OCI-LY1 (cell line): ENCODE measurements at regions not wholly inside any gene's neighbourhood (a gene's known extent, or its start where the extent isn't known, plus 50 kb on each side); places are given as distances from the start of the nearest gene placed in this dataset.

Source experiments
- H2AFZ ChIP-seq: fragments of 200-600 bp; sonication (generic), shearing (Covaris generic); 2 replicates; pipeline ENCODE4 v1.6.0; 2014; ENCODE audit warnings: antibody characterized with exemption, mild to moderate bottlenecking, low read length
- H3F3A ChIP-seq: fragments of 200-600 bp; sonication (generic), shearing (Covaris generic); 2 replicates; pipeline ENCODE4 v1.6.0; 2014; ENCODE audit warnings: mild to moderate bottlenecking, antibody characterized with exemption, low read length, moderate library complexity; ENCODE audit not compliant: insufficient read depth
- H3K27ac ChIP-seq: fragments of 200-600 bp; sonication (generic); 2 replicates; pipeline ENCODE4 v1.5.1; 2014; ENCODE audit warnings: low read length, mixed run types, mild to moderate bottlenecking, low read depth; ENCODE audit not compliant: poor library complexity, severe bottlenecking
- H3K27me3 ChIP-seq: fragments of 200-600 bp; sonication (generic); 2 replicates; pipeline ENCODE4 v1.6.0; 2014; ENCODE audit warnings: antibody characterized with exemption, mild to moderate bottlenecking, low read length, moderate library complexity; ENCODE audit not compliant: insufficient read depth
- H3K36me3 ChIP-seq: fragments of 200-600 bp; sonication (generic); 2 replicates; pipeline ENCODE4 v1.6.1; 2014; ENCODE audit warnings: mild to moderate bottlenecking, antibody characterized with exemption, low read length, moderate library complexity, mixed read lengths; ENCODE audit not compliant: insufficient read depth
- H3K4me1 ChIP-seq: fragments of 200-600 bp; sonication (generic); 2 replicates; pipeline ENCODE4 v1.5.1; 2014; ENCODE audit warnings: mild to moderate bottlenecking, low read length, moderate library complexity; ENCODE audit not compliant: insufficient read depth, severe bottlenecking
- H3K4me2 ChIP-seq: fragments of 200-600 bp; sonication (generic), shearing (Covaris generic); 2 replicates; pipeline ENCODE4 v1.6.1; 2014; ENCODE audit warnings: low read length
- H3K4me3 ChIP-seq: fragments of 200-600 bp; sonication (generic); 2 replicates; pipeline ENCODE4 v1.5.1; 2014; ENCODE audit warnings: low read length, low read depth, mild to moderate bottlenecking, mixed read lengths; ENCODE audit not compliant: poor library complexity, severe bottlenecking
- H3K79me2 ChIP-seq: fragments of 200-600 bp; shearing (Covaris generic); 2 replicates; pipeline ENCODE4 v1.6.1; 2016; ENCODE audit warnings: mixed run types, low read length, mixed read lengths; ENCODE audit not compliant: insufficient read depth
- H3K9ac ChIP-seq: fragments of 200-600 bp; sonication (generic), shearing (Covaris generic); 2 replicates; pipeline ENCODE4 v1.6.1; 2014; ENCODE audit warnings: mild to moderate bottlenecking, low read length, mixed read lengths
- H3K9me2 ChIP-seq: fragments of 200-600 bp; sonication (generic), shearing (Covaris generic); 2 replicates; pipeline ENCODE4 v1.6.1; 2014; ENCODE audit warnings: low read depth, mild to moderate bottlenecking, low read length, mixed read lengths
- H3K9me3 ChIP-seq: fragments of 200-600 bp; shearing (Covaris generic); 2 replicates; pipeline ENCODE4 v1.6.1; 2014; ENCODE audit warnings: low read length, mixed read lengths
- H4K20me1 ChIP-seq: fragments of 200-600 bp; sonication (generic), shearing (Covaris generic); 2 replicates; pipeline ENCODE4 v1.6.0; 2016; ENCODE audit warnings: mild to moderate bottlenecking, low read length; ENCODE audit not compliant: insufficient read depth
- EZH2 ChIP-seq: fragments of 200-600 bp; sonication (generic), shearing (Covaris generic); IDR thresholded peaks from 2 replicates; pipeline ENCODE4 v1.8.0; 2017; ENCODE audit warnings: borderline replicate concordance, mixed run types, mild to moderate bottlenecking, antibody characterized with exemption, low read length, moderate library complexity, mixed read lengths
- TF ChIP-seq, protein P1 (sequence below): fragments of 200-600 bp; sonication (generic), shearing (Covaris generic); IDR thresholded peaks from 2 replicates; pipeline ENCODE4 v1.5.1; 2017; ENCODE audit warnings: mild to moderate bottlenecking, antibody characterized with exemption, low read length, moderate library complexity, mixed read lengths

DNA sequence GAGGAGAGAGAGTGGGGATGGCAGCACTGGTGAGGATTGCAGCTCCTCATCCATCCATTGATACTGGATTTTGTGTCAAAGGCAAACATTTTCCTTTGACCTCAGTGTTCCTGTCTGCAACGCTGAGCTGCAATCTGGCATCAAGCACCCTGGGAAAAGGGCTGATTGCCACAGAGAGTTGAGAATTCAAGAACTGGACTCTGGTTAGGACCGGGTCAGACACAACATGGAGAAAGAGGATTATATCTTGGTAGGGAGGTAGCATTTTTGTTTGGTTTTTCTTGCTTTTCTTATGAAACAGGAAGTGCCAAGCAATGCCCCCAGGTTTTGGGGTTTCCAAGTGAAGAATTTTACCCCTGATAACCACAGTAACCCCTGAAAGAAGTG, 81.9 kb upstream of the PKDCC start:
- no peak overlapping the region for H3K4me3 ChIP-seq
- no peak overlapping the region for H2AFZ ChIP-seq
- no peaks in the 10 kb centered on the region for H3K79me2 ChIP-seq
- no peaks in the 10 kb centered on the region for H4K20me1 ChIP-seq
- H3K27ac ChIP-seq: no peak overlapping the region
- no peaks in the 10 kb centered on the region for H3K4me1 ChIP-seq
- H3F3A ChIP-seq: no peaks in the 10 kb centered on the region
- H3K36me3 ChIP-seq: no peaks in the 10 kb centered on the region
- H3K9ac ChIP-seq: no peak overlapping the region
- no peaks in the 10 kb centered on the region for H3K9me3 ChIP-seq
- H3K27me3 ChIP-seq: no peaks in the 10 kb centered on the region
- TF ChIP-seq, protein P1, sequence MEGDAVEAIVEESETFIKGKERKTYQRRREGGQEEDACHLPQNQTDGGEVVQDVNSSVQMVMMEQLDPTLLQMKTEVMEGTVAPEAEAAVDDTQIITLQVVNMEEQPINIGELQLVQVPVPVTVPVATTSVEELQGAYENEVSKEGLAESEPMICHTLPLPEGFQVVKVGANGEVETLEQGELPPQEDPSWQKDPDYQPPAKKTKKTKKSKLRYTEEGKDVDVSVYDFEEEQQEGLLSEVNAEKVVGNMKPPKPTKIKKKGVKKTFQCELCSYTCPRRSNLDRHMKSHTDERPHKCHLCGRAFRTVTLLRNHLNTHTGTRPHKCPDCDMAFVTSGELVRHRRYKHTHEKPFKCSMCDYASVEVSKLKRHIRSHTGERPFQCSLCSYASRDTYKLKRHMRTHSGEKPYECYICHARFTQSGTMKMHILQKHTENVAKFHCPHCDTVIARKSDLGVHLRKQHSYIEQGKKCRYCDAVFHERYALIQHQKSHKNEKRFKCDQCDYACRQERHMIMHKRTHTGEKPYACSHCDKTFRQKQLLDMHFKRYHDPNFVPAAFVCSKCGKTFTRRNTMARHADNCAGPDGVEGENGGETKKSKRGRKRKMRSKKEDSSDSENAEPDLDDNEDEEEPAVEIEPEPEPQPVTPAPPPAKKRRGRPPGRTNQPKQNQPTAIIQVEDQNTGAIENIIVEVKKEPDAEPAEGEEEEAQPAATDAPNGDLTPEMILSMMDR: no peak
- H3K4me2 ChIP-seq: no peak overlapping the region
- H3K9me2 ChIP-seq: no peaks in the 10 kb centered on the region

DNA sequence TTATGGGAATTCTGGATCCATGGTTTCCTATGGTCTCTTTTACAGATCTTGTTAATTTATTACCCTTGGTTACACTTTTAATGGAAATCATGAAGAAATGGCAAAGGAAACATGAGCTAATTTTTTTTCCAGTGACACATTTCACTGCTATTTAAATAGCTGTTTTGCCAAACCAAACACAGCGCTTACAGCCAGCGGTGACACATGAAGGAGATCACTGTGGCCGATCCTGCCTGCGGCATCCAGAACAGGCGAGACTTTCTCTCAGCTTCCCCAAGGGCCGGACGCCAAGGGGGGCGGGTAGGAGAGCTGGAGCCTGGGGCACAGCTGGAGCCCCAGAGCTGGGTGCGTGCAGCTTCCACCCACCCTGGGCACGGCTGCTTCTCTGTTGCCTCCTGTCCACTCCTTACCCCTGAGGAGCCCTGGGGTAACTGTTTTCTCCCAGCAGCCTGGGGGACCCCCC, 81.4 kb upstream of the PKDCC start:
- no peaks in the 10 kb centered on the region for H3K27me3 ChIP-seq
- H3K79me2 ChIP-seq: no peaks in the 10 kb centered on the region
- no peaks in the 10 kb centered on the region for H3K36me3 ChIP-seq
- no peak overlapping the region for H3K4me2 ChIP-seq
- no peak overlapping the region for H3K4me3 ChIP-seq
- no peaks in the 10 kb centered on the region for H3K4me1 ChIP-seq
- H3K27ac ChIP-seq: no peak overlapping the region
- no peak overlapping the region for H2AFZ ChIP-seq
- no peaks in the 10 kb centered on the region for H3F3A ChIP-seq
- H4K20me1 ChIP-seq: no peaks in the 10 kb centered on the region
- no peaks in the 10 kb centered on the region for H3K9me2 ChIP-seq
- H3K9me3 ChIP-seq: no peaks in the 10 kb centered on the region
- no peak overlapping the region for H3K9ac ChIP-seq
- TF ChIP-seq, protein P1: no peak
- TF ChIP-seq EZH2: no peak

DNA sequence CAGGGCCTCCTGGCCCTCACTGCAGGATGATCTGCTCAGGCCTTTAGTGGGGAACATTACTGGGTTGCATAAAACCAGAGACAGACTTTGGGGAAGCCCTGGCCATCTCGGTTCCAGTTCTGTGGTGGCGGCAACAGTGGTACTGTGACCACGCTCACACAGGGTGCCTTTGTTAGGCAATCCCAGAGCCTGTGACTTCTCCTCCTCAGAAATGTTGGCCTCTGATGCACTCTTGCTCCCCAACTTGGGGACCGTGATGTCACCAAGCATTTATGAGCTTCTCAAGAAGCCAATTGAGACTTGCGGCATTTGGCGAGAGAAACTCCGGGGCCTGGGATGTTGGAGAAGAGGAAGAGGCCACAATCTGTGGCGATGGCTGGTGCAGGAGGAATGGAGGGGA, 80.9 kb upstream of the PKDCC start:
- H3K36me3 ChIP-seq: no peaks in the 10 kb centered on the region
- no peaks in the 10 kb centered on the region for H3K9me2 ChIP-seq
- no peak overlapping the region for H3K4me2 ChIP-seq
- H3K27ac ChIP-seq: no peak overlapping the region
- no peaks in the 10 kb centered on the region for H3K4me1 ChIP-seq
- H3F3A ChIP-seq: no peaks in the 10 kb centered on the region
- H3K9me3 ChIP-seq: no peaks in the 10 kb centered on the region
- H2AFZ ChIP-seq: no peak overlapping the region
- no peak overlapping the region for H3K4me3 ChIP-seq
- TF ChIP-seq, protein P1: no peak
- no peak for TF ChIP-seq EZH2
- H3K79me2 ChIP-seq: no peaks in the 10 kb centered on the region
- no peaks in the 10 kb centered on the region for H3K27me3 ChIP-seq
- H3K9ac ChIP-seq: no peak overlapping the region
- H4K20me1 ChIP-seq: no peaks in the 10 kb centered on the region
